IMR-90 (cell line): ENCODE measurements at regions not wholly inside any gene's neighbourhood (a gene's known extent, or its start where the extent isn't known, plus 50 kb on each side); places are given as distances from the start of the nearest gene placed in this dataset.

ENCODE experiments used
- ATAC-seq: fragments of 200-7000 bp; cut with Tn5 transposase; 2 replicates; pipeline ENCODE4 v1.9.1; 2020; ENCODE audit warnings: low read depth, mild to moderate bottlenecking, moderate library complexity
- BruUV-seq: library from RNA; stranded (reverse); fragments of 400-500 nt; replicated peaks from 2 replicates; lab custom pipeline; 2021; lab: Mats Ljungman, UMichigan
- CTCF ChIA-PET: fragments of 300-600 bp; formaldehyde crosslinking; extraction: SDS; loops from one replicate; lab custom pipeline; 2021; ENCODE audit warnings: antibody characterized with exemption; lab: Yijun Ruan, JAX
- POLR2A ChIA-PET: fragments of 300-600 bp; sonication (Branson Sonifier 250); formaldehyde crosslinking; loops from one replicate; lab custom pipeline; 2022; ENCODE audit warnings: antibody characterized with exemption; ENCODE audit not compliant: unreplicated experiment; lab: Charles Lee
- DNase-seq: peaks from one replicate; pipeline ENCODE4 v3.0.0; 2013
- H2AFZ ChIP-seq: replicated peaks from 2 replicates; pipeline ENCODE3; 2013; ENCODE audit warnings: low read length, mild to moderate bottlenecking; ENCODE audit not compliant: poor library complexity
- H2AK5ac ChIP-seq: 2 replicates; pipeline ENCODE4 v1.6.1; 2013; ENCODE audit warnings: low read depth, low read length, inconsistent platforms
- H2AK9ac ChIP-seq: replicated peaks from 2 replicates; pipeline ENCODE3; 2013; ENCODE audit warnings: mild to moderate bottlenecking, low read depth, low read length, moderate library complexity; ENCODE audit not compliant: poor library complexity
- H2BK120ac ChIP-seq: 2 replicates; pipeline ENCODE4 v1.6.1; 2013; ENCODE audit warnings: low read depth, low read length, inconsistent platforms
- H2BK15ac ChIP-seq: 3 replicates; pipeline ENCODE4 v1.6.1; 2013; ENCODE audit warnings: low read depth, low read length, inconsistent platforms
- H2BK20ac ChIP-seq: 2 replicates; pipeline ENCODE4 v1.6.1; 2013; ENCODE audit warnings: low read depth, mild to moderate bottlenecking, inconsistent platforms, low read length, moderate library complexity
- H2BK5ac ChIP-seq: 2 replicates; pipeline ENCODE4 v1.6.1; 2013; ENCODE audit warnings: mild to moderate bottlenecking, low read depth, low read length, inconsistent platforms; ENCODE audit not compliant: poor library complexity, severe bottlenecking
- H3K14ac ChIP-seq: replicated peaks from 2 replicates; pipeline ENCODE4 v1.6.1; 2013; ENCODE audit warnings: low read depth, low read length, inconsistent platforms
- H3K18ac ChIP-seq: 2 replicates; pipeline ENCODE4 v1.6.1; 2013; ENCODE audit warnings: low read depth, low read length, control low read depth
- H3K23ac ChIP-seq: 2 replicates; pipeline ENCODE4 v1.6.1; 2013; ENCODE audit warnings: low read depth, low read length, inconsistent platforms
- H3K27ac ChIP-seq: 2 replicates; pipeline ENCODE4 v1.5.1; 2013; ENCODE audit warnings: mild to moderate bottlenecking, control low read depth, low read length; ENCODE audit not compliant: insufficient read depth
- H3K27me3 ChIP-seq: 2 replicates; pipeline ENCODE4 v1.6.1; 2013; ENCODE audit warnings: low read length; ENCODE audit not compliant: control insufficient read depth, insufficient read depth
- H3K36me3 ChIP-seq: 2 replicates; pipeline ENCODE4 v1.6.1; 2013; ENCODE audit warnings: low read length, mixed read lengths; ENCODE audit not compliant: control insufficient read depth, insufficient read depth
- H3K4ac ChIP-seq: 2 replicates; pipeline ENCODE4 v1.6.1; 2013; ENCODE audit warnings: low read depth, low read length, inconsistent platforms
- H3K4me1 ChIP-seq: 2 replicates; pipeline ENCODE4 v1.6.1; 2013; ENCODE audit warnings: low read length, mixed read lengths; ENCODE audit not compliant: control insufficient read depth, insufficient read depth
- H3K4me2 ChIP-seq: 2 replicates; pipeline ENCODE4 v1.6.1; 2013; ENCODE audit warnings: low read depth, mild to moderate bottlenecking, control low read depth, low read length, moderate library complexity
- H3K4me3 ChIP-seq: 2 replicates; pipeline ENCODE4 v1.5.1; 2013; ENCODE audit warnings: low read depth, mild to moderate bottlenecking, control low read depth, low read length, moderate library complexity; ENCODE audit not compliant: insufficient read depth
- H3K56ac ChIP-seq: 2 replicates; pipeline ENCODE4 v1.6.1; 2013; ENCODE audit warnings: low read length, inconsistent platforms; ENCODE audit not compliant: insufficient read depth; ENCODE audit errors: extremely low read depth
- H3K79me1 ChIP-seq, 2 experiments: 2 replicates each; pipeline ENCODE4 v1.6.1; 2013; ENCODE audit warnings: low read length in 2 of 2, inconsistent platforms in 1 of 2, low read depth in 1 of 2
- H3K9ac ChIP-seq: 2 replicates; pipeline ENCODE4 v1.6.1; 2013; ENCODE audit warnings: low read depth, low read length, control low read depth
- H3K9me1 ChIP-seq: 2 replicates; pipeline ENCODE4 v1.6.1; 2013; ENCODE audit warnings: low read length, inconsistent platforms; ENCODE audit not compliant: insufficient read depth
- H3K9me3 ChIP-seq: 2 replicates; pipeline ENCODE4 v1.6.1; 2013; ENCODE audit warnings: low read length; ENCODE audit not compliant: control insufficient read depth, insufficient read depth
- H4K20me1 ChIP-seq: 2 replicates; pipeline ENCODE4 v1.6.1; 2013; ENCODE audit warnings: low read length, inconsistent platforms; ENCODE audit not compliant: insufficient read depth
- H4K5ac ChIP-seq: 2 replicates; pipeline ENCODE4 v1.6.1; 2013; ENCODE audit warnings: mild to moderate bottlenecking, low read depth, low read length, control low read depth
- H4K8ac ChIP-seq, 2 experiments: 2 replicates each; pipeline ENCODE4 v1.6.1; 2013; ENCODE audit warnings: low read depth in 2 of 2, low read length in 2 of 2, control low read depth in 1 of 2, inconsistent platforms in 1 of 2
- H4K91ac ChIP-seq: 2 replicates; pipeline ENCODE4 v1.6.1; 2013; ENCODE audit warnings: low read depth, low read length, inconsistent platforms; ENCODE audit not compliant: insufficient read depth
- BHLHE40 ChIP-seq: fragments of 150-350 bp; IDR thresholded peaks from 2 replicates; pipeline ENCODE4 v1.6.1; 2016; ENCODE audit warnings: mild to moderate bottlenecking, low read depth, low read length
- CEBPB ChIP-seq: IDR thresholded peaks from 2 replicates; pipeline ENCODE4 v1.6.1; 2012; ENCODE audit warnings: low read depth, low read length, improper control_type of control experiment
- FOS ChIP-seq: fragments of 150-350 bp; IDR thresholded peaks from 2 replicates; pipeline ENCODE4 v1.6.1; 2016; ENCODE audit warnings: low read depth, low read length
- MAFK ChIP-seq: IDR thresholded peaks from 2 replicates; pipeline ENCODE4 v1.6.1; 2012; ENCODE audit warnings: low read depth, low read length, improper control_type of control experiment
- MAZ ChIP-seq: IDR thresholded peaks from 2 replicates; pipeline ENCODE4 v1.6.1; 2012; ENCODE audit warnings: low read depth, mild to moderate bottlenecking, low read length, improper control_type of control experiment, moderate library complexity, borderline replicate concordance
- MXI1 ChIP-seq: IDR thresholded peaks from 2 replicates; pipeline ENCODE4 v1.6.1; 2012; ENCODE audit warnings: low read depth, mild to moderate bottlenecking, low read length, moderate library complexity, borderline replicate concordance
- NFE2L2 ChIP-seq: fragments of 150-350 bp; IDR thresholded peaks from 2 replicates; pipeline ENCODE4 v1.6.1; 2016; ENCODE audit warnings: low read depth, mild to moderate bottlenecking, low read length
- POLR2A ChIP-seq: IDR thresholded peaks from 2 replicates; pipeline ENCODE4 v1.6.1; 2012; ENCODE audit warnings: mild to moderate bottlenecking, low read depth, low read length
- RAD21 ChIP-seq: IDR thresholded peaks from 2 replicates; pipeline ENCODE4 v1.6.1; 2012; ENCODE audit warnings: low read length, improper control_type of control experiment
- RCOR1 ChIP-seq: IDR thresholded peaks from 2 replicates; pipeline ENCODE4 v1.6.1; 2012; ENCODE audit warnings: mild to moderate bottlenecking, low read length, improper control_type of control experiment; ENCODE audit not compliant: insufficient replicate concordance
- RFX5 ChIP-seq: IDR thresholded peaks from 2 replicates; pipeline ENCODE4 v1.8.0; 2012; ENCODE audit warnings: low read depth, mild to moderate bottlenecking, low read length, moderate library complexity
- WGBS, 2 experiments: methylation state at CpG; one replicate each; pipeline versions ENCODE4 v1.1.5 to v1.1.7; 2013; ENCODE audit warnings: missing lambda C conversion rate in 2 of 2; ENCODE audit not compliant: insufficient read length in 1 of 2; ENCODE audit errors: extremely low coverage in 2 of 2; 5-methylcytosine and 5-hydroxymethylcytosine counted together
- dilution Hi-C: fragments of 300-500 bp; cut with HindIII; formaldehyde crosslinking; loops from one replicate; pipeline ENCODE4 v1.14.3; 2018; ENCODE audit warnings: low sequenced_read_pairs; ENCODE audit not compliant: unreplicated experiment
- in situ Hi-C: fragments of 300-500 bp; cut with MboI; formaldehyde crosslinking; loops from 3 replicates; pipeline ENCODE4 v1.14.3; 2019; ENCODE audit warnings: low sequenced_read_pairs, inconsistent platforms, mixed read lengths
- intact Hi-C: fragments of 100-400 bp; cut with micrococcal nuclease; formaldehyde crosslinking; loops from 2 replicates; pipeline ENCODE4 v1.10.0; 2022
- TF ChIP-seq, protein P1 (sequence below): conservative IDR thresholded peaks from 2 replicates; pipeline ENCODE4 v1.5.1; 2012; ENCODE audit warnings: mild to moderate bottlenecking, low read depth, low read length, improper control_type of control experiment
- TF ChIP-seq, protein P2 (sequence below): fragments of 150-350 bp; IDR thresholded peaks from 2 replicates; pipeline ENCODE4 v1.6.1; 2016; ENCODE audit warnings: low read depth, mild to moderate bottlenecking, low read length, moderate library complexity, borderline replicate concordance
- TF ChIP-seq, protein P3 (sequence below): fragments of 150-350 bp; IDR thresholded peaks from 2 replicates; pipeline ENCODE4 v1.6.1; 2017; ENCODE audit warnings: mild to moderate bottlenecking, antibody characterized with exemption, low read length, low read depth

DNA sequence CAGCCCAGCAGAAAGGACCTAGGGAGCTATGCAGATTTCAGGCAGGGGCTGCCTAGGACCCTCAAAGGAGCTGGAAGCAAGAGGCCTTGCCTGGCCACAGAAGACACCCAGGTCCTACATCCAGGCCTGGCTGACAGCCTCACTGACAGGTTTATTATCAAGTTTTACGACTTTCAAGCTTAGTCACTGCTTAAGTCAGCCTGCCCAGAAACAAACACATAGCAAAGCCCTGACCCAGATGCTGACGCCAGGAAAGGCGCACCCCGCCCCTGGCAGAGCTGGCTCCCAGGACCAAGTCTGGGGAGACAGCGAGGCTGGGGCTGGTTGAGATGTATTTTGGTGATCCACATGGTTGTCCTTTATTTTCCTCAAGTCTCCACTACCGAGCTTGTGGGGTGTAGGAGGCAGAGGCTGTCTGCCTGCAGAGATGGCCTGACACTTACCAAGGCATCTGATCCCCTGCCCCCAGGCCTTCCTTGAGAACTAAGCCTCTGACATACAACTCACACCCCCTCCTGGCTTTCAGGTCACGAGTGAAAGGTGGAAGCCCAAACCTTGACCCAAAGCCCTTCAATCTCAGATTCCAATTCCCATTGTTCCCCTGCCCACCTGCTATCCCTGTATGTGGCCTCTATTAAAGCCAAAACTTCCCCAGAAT is 80.7 kb upstream of the EMX2 start:
- no TSS peak for BruUV-seq
- no peak overlapping the region for H4K5ac ChIP-seq
- no peak overlapping the region for H2BK5ac ChIP-seq
- no peak overlapping the region for H3K23ac ChIP-seq
- H3K36me3 ChIP-seq, result no peaks in the 10 kb centered on the region
- ATAC-seq (peak; percentile 59), DNase-seq (peak; percentile 37)
- H3K14ac ChIP-seq, result no peak overlapping the region
- no peaks in the 10 kb centered on the region for H3K27me3 ChIP-seq
- H3K9me1 ChIP-seq, result no peaks in the 10 kb centered on the region
- no peak overlapping the region for H2AK5ac ChIP-seq
- no peak overlapping the region for H2AK9ac ChIP-seq
- no CpG with 5 or more reads among the region's 7 CpGs for WGBS, 2 experiments
- H3K27ac ChIP-seq, result no peak overlapping the region
- H2BK15ac ChIP-seq, result no peak overlapping the region
- no peak overlapping the region for H3K18ac ChIP-seq
- in situ Hi-C loops, result no loop called here
- ChIA-PET POLR2A (no interaction called here), CTCF (interaction anchor here (0.7 kb wide), 1 partner anchor 739 kb away, joined by 3 read pairs; no protein-coding TSS in a partner anchor)
- no peaks in the 10 kb centered on the region for H4K20me1 ChIP-seq
- H3K79me1 ChIP-seq, result no peaks in the 10 kb centered on the region
- no peak overlapping the region for H3K4me2 ChIP-seq
- H2BK120ac ChIP-seq, result no peak overlapping the region
- H3K56ac ChIP-seq, result no peak overlapping the region
- TF ChIP-seq MAZ (no peak), MAFK (no peak), RAD21 (no peak), BHLHE40 (no peak), RFX5 (no peak), CEBPB (no peak), POLR2A (no peak), RCOR1 (no peak), MXI1 (no peak), FOS (no peak), NFE2L2 (no peak)
- TF ChIP-seq, protein P1, sequence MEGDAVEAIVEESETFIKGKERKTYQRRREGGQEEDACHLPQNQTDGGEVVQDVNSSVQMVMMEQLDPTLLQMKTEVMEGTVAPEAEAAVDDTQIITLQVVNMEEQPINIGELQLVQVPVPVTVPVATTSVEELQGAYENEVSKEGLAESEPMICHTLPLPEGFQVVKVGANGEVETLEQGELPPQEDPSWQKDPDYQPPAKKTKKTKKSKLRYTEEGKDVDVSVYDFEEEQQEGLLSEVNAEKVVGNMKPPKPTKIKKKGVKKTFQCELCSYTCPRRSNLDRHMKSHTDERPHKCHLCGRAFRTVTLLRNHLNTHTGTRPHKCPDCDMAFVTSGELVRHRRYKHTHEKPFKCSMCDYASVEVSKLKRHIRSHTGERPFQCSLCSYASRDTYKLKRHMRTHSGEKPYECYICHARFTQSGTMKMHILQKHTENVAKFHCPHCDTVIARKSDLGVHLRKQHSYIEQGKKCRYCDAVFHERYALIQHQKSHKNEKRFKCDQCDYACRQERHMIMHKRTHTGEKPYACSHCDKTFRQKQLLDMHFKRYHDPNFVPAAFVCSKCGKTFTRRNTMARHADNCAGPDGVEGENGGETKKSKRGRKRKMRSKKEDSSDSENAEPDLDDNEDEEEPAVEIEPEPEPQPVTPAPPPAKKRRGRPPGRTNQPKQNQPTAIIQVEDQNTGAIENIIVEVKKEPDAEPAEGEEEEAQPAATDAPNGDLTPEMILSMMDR, result no peak
- TF ChIP-seq, protein P2, sequence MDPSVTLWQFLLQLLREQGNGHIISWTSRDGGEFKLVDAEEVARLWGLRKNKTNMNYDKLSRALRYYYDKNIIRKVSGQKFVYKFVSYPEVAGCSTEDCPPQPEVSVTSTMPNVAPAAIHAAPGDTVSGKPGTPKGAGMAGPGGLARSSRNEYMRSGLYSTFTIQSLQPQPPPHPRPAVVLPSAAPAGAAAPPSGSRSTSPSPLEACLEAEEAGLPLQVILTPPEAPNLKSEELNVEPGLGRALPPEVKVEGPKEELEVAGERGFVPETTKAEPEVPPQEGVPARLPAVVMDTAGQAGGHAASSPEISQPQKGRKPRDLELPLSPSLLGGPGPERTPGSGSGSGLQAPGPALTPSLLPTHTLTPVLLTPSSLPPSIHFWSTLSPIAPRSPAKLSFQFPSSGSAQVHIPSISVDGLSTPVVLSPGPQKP, result no peak
- TF ChIP-seq, protein P3, sequence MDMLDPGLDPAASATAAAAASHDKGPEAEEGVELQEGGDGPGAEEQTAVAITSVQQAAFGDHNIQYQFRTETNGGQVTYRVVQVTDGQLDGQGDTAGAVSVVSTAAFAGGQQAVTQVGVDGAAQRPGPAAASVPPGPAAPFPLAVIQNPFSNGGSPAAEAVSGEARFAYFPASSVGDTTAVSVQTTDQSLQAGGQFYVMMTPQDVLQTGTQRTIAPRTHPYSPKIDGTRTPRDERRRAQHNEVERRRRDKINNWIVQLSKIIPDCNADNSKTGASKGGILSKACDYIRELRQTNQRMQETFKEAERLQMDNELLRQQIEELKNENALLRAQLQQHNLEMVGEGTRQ, result no peak
- H2BK20ac ChIP-seq, result no peak overlapping the region
- no peak overlapping the region for H4K8ac ChIP-seq
- intact Hi-C loops, result no loop called here
- H3K4ac ChIP-seq, result no peak overlapping the region
- no peak overlapping the region for H3K9ac ChIP-seq
- dilution Hi-C loops, result no loop called here
- H3K9me3 ChIP-seq, result no peaks in the 10 kb centered on the region; the same call in 1 of the 2 replicates
- H2AFZ ChIP-seq, result no peak overlapping the region
- H4K91ac ChIP-seq, result no peak overlapping the region
- H3K4me3 ChIP-seq, result no peak overlapping the region
- H3K4me1 ChIP-seq, result no peaks in the 10 kb centered on the region
